H1 (cell line): ENCODE measurements at regions not wholly inside any gene's neighbourhood (a gene's known extent, or its start where the extent isn't known, plus 50 kb on each side); places are given as distances from the start of the nearest gene placed in this dataset.

ENCODE experiments used
- CTCF ChIA-PET: fragments of 300-600 bp; sonication (Branson Sonifier 250); formaldehyde crosslinking; loops from one replicate; lab custom pipeline; 2021; ENCODE audit not compliant: partially characterized antibody; lab: Charles Lee
- POLR2A ChIA-PET: fragments of 300-600 bp; sonication (Branson Sonifier 250); formaldehyde crosslinking; loops from one replicate; lab custom pipeline; 2021; ENCODE audit warnings: inconsistent platforms; ENCODE audit not compliant: partially characterized antibody; lab: Charles Lee
- DNase-seq, 2 experiments: peaks; one replicate each; pipeline versions ENCODE4 v3.0.0 to v3.0.0-alpha.2; 2010 to 2022; ENCODE audit warnings: low spot score in 2 of 2, low read depth in 1 of 2, mixed read lengths in 1 of 2
- FAIRE-seq: peaks from 2 replicates; lab custom pipeline; 2011; peaks lifted over from hg19 to GRCh38; lab: Jason Lieb, UNC
- H2AFZ ChIP-seq: 2 replicates; pipeline ENCODE4 v1.8.1; 2012; ENCODE audit warnings: low read length, inconsistent platforms
- H2AK5ac ChIP-seq: 2 replicates; pipeline ENCODE4 v1.6.1; 2013; ENCODE audit warnings: low read depth, low read length
- H2BK120ac ChIP-seq: replicated peaks from 2 replicates; pipeline ENCODE3; 2013; ENCODE audit warnings: low read depth, low read length, inconsistent platforms
- H2BK12ac ChIP-seq: 2 replicates; pipeline ENCODE4 v1.6.1; 2013; ENCODE audit warnings: low read depth, low read length
- H2BK15ac ChIP-seq: 2 replicates; pipeline ENCODE4 v1.6.1; 2013; ENCODE audit warnings: low read length
- H2BK20ac ChIP-seq: 2 replicates; pipeline ENCODE4 v1.6.1; 2013; ENCODE audit warnings: low read length
- H2BK5ac ChIP-seq: 2 replicates; pipeline ENCODE4 v1.6.1; 2013; ENCODE audit warnings: low read depth, low read length
- H3K14ac ChIP-seq: 2 replicates; pipeline ENCODE4 v1.6.1; 2013; ENCODE audit warnings: inconsistent platforms; ENCODE audit not compliant: insufficient read length
- H3K18ac ChIP-seq: 2 replicates; pipeline ENCODE4 v1.6.1; 2013; ENCODE audit warnings: low read length; ENCODE audit errors: extremely low read depth
- H3K23ac ChIP-seq: 2 replicates; pipeline ENCODE4 v1.6.1; 2013; ENCODE audit warnings: inconsistent platforms; ENCODE audit not compliant: insufficient read length
- H3K23me2 ChIP-seq: 2 replicates; pipeline ENCODE4 v1.6.1; 2013; ENCODE audit warnings: low read depth, low read length
- H3K27ac ChIP-seq: 2 replicates; pipeline ENCODE4 v1.6.1; 2011; ENCODE audit warnings: low read depth, low read length, inconsistent platforms
- H3K27me3 ChIP-seq, 4 experiments: replicated peaks in 1 of 4; 1 replicate in 1 of 4; 2 replicates in 3 of 4; pipeline versions ENCODE4 v1.6.1 to v1.8.1; 2011 to 2013; ENCODE audit warnings: low read length in 3 of 4, mild to moderate bottlenecking in 3 of 4, inconsistent platforms in 2 of 4, mixed read lengths in 2 of 4, moderate library complexity in 1 of 4; ENCODE audit not compliant: control insufficient read depth in 3 of 4, insufficient read depth in 3 of 4; ENCODE audit errors: extremely low read depth in 1 of 4
- H3K36me3 ChIP-seq, 4 experiments: 2 replicates each; pipeline versions ENCODE4 v1.6.1 to v1.8.1; 2011 to 2013; ENCODE audit warnings: mild to moderate bottlenecking in 4 of 4, low read length in 3 of 4, moderate library complexity in 2 of 4, control low read depth in 1 of 4, inconsistent platforms in 1 of 4; ENCODE audit not compliant: insufficient read depth in 4 of 4, control insufficient read depth in 2 of 4
- H3K4ac ChIP-seq: replicated peaks from 2 replicates; pipeline ENCODE3; 2013; ENCODE audit warnings: low read length, low read depth, mixed read lengths, inconsistent platforms; ENCODE audit not compliant: insufficient read length
- H3K4me1 ChIP-seq, 4 experiments: replicated peaks in 1 of 4; 1 replicate in 1 of 4; 2 replicates in 3 of 4; pipeline versions ENCODE4 v1.6.1 to v1.8.1; 2011 to 2013; ENCODE audit warnings: low read length in 3 of 4, inconsistent platforms in 2 of 4, mixed read lengths in 1 of 4; ENCODE audit not compliant: insufficient read depth in 4 of 4, control insufficient read depth in 3 of 4
- H3K4me2 ChIP-seq, 2 experiments: 2 replicates each; pipeline versions ENCODE4 v1.6.1 to v1.8.1; 2011 to 2013; ENCODE audit warnings: low read depth in 2 of 2, low read length in 2 of 2, control low read depth in 1 of 2, inconsistent platforms in 1 of 2, mild to moderate bottlenecking in 1 of 2; ENCODE audit not compliant: insufficient read depth in 1 of 2
- H3K4me3 ChIP-seq, 4 experiments: fragments of 200-600, 300-600 bp in 1 of 4; sonication (generic), shearing (Covaris generic), sonication (Bioruptor Twin) in 1 of 4; 2 replicates each; pipeline versions ENCODE4 v1.5.1 to v1.8.1; 2011 to 2016; ENCODE audit warnings: low read length in 4 of 4, low read depth in 3 of 4, control low read depth in 2 of 4, inconsistent platforms in 2 of 4, mild to moderate bottlenecking in 2 of 4, mixed read lengths in 1 of 4, moderate library complexity in 1 of 4; ENCODE audit not compliant: insufficient read depth in 2 of 4; ENCODE audit errors: extremely low read depth in 1 of 4
- H3K56ac ChIP-seq: replicated peaks from 2 replicates; pipeline ENCODE3; 2013; ENCODE audit warnings: low read depth, mild to moderate bottlenecking, mixed read lengths, low read length, inconsistent platforms; ENCODE audit not compliant: insufficient read length
- H3K79me1 ChIP-seq: 2 replicates; pipeline ENCODE4 v1.6.1; 2013; ENCODE audit warnings: low read depth, low read length, control low read depth
- H3K79me2 ChIP-seq, 2 experiments: 2 replicates each; pipeline versions ENCODE4 v1.6.1 to v1.8.1; 2012 to 2013; ENCODE audit warnings: low read length in 2 of 2, mild to moderate bottlenecking in 2 of 2, inconsistent platforms in 1 of 2; ENCODE audit not compliant: insufficient read depth in 2 of 2, control insufficient read depth in 1 of 2
- H3K9ac ChIP-seq, 4 experiments: replicated peaks in 1 of 4; 1 replicate in 1 of 4; 2 replicates in 3 of 4; pipeline versions ENCODE4 v1.6.1 to v1.8.1; 2011 to 2013; ENCODE audit warnings: low read depth in 3 of 4, low read length in 3 of 4, control low read depth in 2 of 4, mild to moderate bottlenecking in 2 of 4, moderate library complexity in 2 of 4, inconsistent platforms in 1 of 4; ENCODE audit errors: extremely low read depth in 1 of 4
- H3K9me3 ChIP-seq, 2 experiments: 2 replicates each; pipeline versions ENCODE4 v1.6.1 to v1.8.1; 2012 to 2013; ENCODE audit warnings: mild to moderate bottlenecking in 2 of 2, moderate library complexity in 2 of 2, control low read depth in 1 of 2, inconsistent platforms in 1 of 2, low read depth in 1 of 2, low read length in 1 of 2, mixed read lengths in 1 of 2; ENCODE audit not compliant: insufficient read depth in 2 of 2
- H4K20me1 ChIP-seq, 2 experiments: replicated peaks in 1 of 2; 2 replicates each; pipeline versions ENCODE3 to v1.8.1; 2011 to 2013; ENCODE audit warnings: inconsistent platforms in 2 of 2, low read length in 2 of 2, mild to moderate bottlenecking in 1 of 2; ENCODE audit not compliant: insufficient read depth in 2 of 2, control insufficient read depth in 1 of 2
- H4K5ac ChIP-seq: 2 replicates; pipeline ENCODE4 v1.6.1; 2013; ENCODE audit warnings: low read length, low read depth, mixed read lengths, inconsistent platforms; ENCODE audit not compliant: insufficient read length
- H4K8ac ChIP-seq: 2 replicates; pipeline ENCODE4 v1.8.0; 2013; ENCODE audit warnings: mild to moderate bottlenecking, moderate library complexity, low read length, inconsistent platforms; ENCODE audit not compliant: insufficient read depth; ENCODE audit errors: extremely low read depth
- H4K91ac ChIP-seq: replicated peaks from 2 replicates; pipeline ENCODE3; 2013; ENCODE audit warnings: low read length, mixed read lengths, inconsistent platforms; ENCODE audit not compliant: insufficient read length
- EP300 ChIP-seq, 2 experiments: IDR thresholded peaks; 1 replicate in 1 of 2; 2 replicates in 1 of 2; pipeline ENCODE4 v1.6.1; 2011 to 2012; ENCODE audit warnings: low read depth in 2 of 2, low read length in 2 of 2, mild to moderate bottlenecking in 2 of 2, borderline replicate concordance in 1 of 2, inconsistent platforms in 1 of 2, moderate library complexity in 1 of 2
- HDAC2 ChIP-seq, 2 experiments: fragments of 300-600 bp in 1 of 2; sonication (generic) in 1 of 2; IDR thresholded peaks; 2 replicates each; pipeline ENCODE4 v1.6.1; 2011 to 2012; ENCODE audit warnings: low read depth in 2 of 2, low read length in 2 of 2, mild to moderate bottlenecking in 2 of 2, moderate library complexity in 2 of 2, borderline replicate concordance in 1 of 2, inconsistent platforms in 1 of 2
- JUND ChIP-seq: IDR thresholded peaks from 2 replicates; pipeline ENCODE4 v1.6.1; 2011; ENCODE audit warnings: mild to moderate bottlenecking, improper control_type of control experiment, low read length
- KDM4A ChIP-seq: IDR thresholded peaks from one replicate; pipeline ENCODE4 v1.7.1; 2012; ENCODE audit warnings: low read depth, mild to moderate bottlenecking, moderate library complexity, low read length, inconsistent platforms; ENCODE audit not compliant: severe bottlenecking
- SP2 ChIP-seq: IDR thresholded peaks from 2 replicates; pipeline ENCODE4 v1.6.1; 2012; ENCODE audit warnings: mild to moderate bottlenecking, low read length, inconsistent platforms
- TAF1 ChIP-seq: IDR thresholded peaks from 2 replicates; pipeline ENCODE4 v1.6.1; 2011; ENCODE audit warnings: mild to moderate bottlenecking, low read depth, low read length
- YY1 ChIP-seq: IDR thresholded peaks from 2 replicates; pipeline ENCODE4 v1.6.1; 2011; ENCODE audit warnings: low read depth, mild to moderate bottlenecking, low read length
- WGBS, 2 experiments: shearing (Covaris generic) in 1 of 2; methylation state at CpG; one replicate each; pipeline versions ENCODE4 v1.1.6 to v1.1.7; 2013 to 2015; ENCODE audit warnings: low lambda C conversion rate in 2 of 2, mixed read lengths in 2 of 2, inconsistent platforms in 1 of 2, low coverage in 1 of 2, missing lambda C conversion rate in 1 of 2; ENCODE audit not compliant: insufficient replicate concordance in 2 of 2, insufficient coverage in 1 of 2, insufficient read length in 1 of 2; ENCODE audit errors: extremely low coverage in 1 of 2, missing lambda C conversion rate in 1 of 2; 5-methylcytosine and 5-hydroxymethylcytosine counted together
- TF ChIP-seq, protein P1 (sequence below): IDR thresholded peaks from 2 replicates; pipeline ENCODE4 v1.6.1; 2011; ENCODE audit warnings: low read depth, mild to moderate bottlenecking, low read length; ENCODE audit not compliant: insufficient read depth

DNA sequence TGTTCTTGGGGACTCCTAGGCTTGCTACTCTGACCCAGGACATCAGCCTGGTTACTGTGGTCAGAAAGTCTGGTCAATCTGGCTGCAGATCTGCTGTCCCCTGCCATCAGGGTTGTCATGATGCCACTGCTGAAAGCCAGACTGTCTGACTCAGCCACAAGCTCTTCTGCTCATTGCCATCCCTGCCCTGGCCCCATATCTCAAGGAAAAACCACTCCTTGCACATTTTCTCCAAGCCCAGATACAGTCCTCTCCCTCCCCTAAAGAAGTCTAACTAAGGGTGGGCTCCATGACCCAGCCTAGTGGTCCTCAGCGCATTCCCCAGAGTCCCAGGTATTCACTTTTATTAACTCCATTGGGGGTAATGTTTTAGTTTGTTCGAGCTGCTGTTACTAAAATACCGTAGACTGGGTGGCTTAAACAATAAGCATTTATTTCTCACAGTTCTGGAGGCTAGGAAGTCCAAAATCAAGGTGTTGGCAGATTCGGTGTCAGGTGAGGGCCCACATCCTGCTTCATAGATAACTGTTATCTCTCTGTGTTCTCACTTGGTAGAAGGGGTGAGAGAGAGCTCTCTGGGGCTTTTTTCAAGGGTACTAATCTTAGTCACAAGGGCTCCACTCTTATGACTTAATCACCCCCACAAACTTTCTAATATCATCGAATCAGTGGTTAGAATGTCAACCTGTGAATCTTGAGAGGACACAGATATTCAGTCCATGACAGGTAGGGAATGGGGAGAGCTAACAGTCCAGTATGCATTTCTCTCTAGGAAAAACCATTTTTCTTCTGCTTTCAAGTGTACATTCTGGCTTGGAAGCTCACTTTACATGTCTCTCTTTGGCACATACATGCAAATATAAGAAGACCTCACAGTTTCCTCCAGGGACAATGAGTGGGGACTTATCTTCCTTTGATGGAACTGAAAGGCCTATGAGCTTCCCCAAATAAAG lies 94.8 kb upstream of the CXCR4 start:
- no peak overlapping the region for H3K4me3 ChIP-seq
- FAIRE-seq, result no peak
- no peaks in the 10 kb centered on the region for H3K9me3 ChIP-seq
- no peaks in the 10 kb centered on the region for H4K20me1 ChIP-seq
- no peaks in the 10 kb centered on the region for H3K4me1 ChIP-seq
- no peak overlapping the region for H3K27ac ChIP-seq
- H3K4me2 ChIP-seq, result no peak overlapping the region
- no peak overlapping the region for H3K56ac ChIP-seq
- no peak overlapping the region for H4K91ac ChIP-seq
- no peak overlapping the region for H2BK120ac ChIP-seq
- no peak overlapping the region for H2BK12ac ChIP-seq
- DNase-seq, result no peak
- no peak overlapping the region for H2BK5ac ChIP-seq
- no peak overlapping the region for H3K4ac ChIP-seq
- CTCF ChIA-PET, result no interaction called here
- POLR2A ChIA-PET, result interaction anchor here (1.4 kb wide), 1 partner anchor 14 kb away, joined by 3 read pairs; no protein-coding TSS in a partner anchor
- no peak overlapping the region for H2AFZ ChIP-seq
- H3K79me1 ChIP-seq, result no peaks in the 10 kb centered on the region
- no peaks in the 10 kb centered on the region for H3K79me2 ChIP-seq
- H3K27me3 ChIP-seq, result no peaks in the 10 kb centered on the region
- H3K9ac ChIP-seq, result no peak overlapping the region
- no peak overlapping the region for H2BK15ac ChIP-seq
- no peak for TF ChIP-seq KDM4A
- no peak for TF ChIP-seq TAF1
- no peak for TF ChIP-seq EP300 (IDR thresholded peaks at IDR 0.05; ENCODE audit: borderline replicate concordance in 1 of 2, low read depth in 2 of 2, low read length in 2 of 2)
- no peak for TF ChIP-seq YY1
- TF ChIP-seq HDAC2 (IDR thresholded peaks at IDR 0.05; ENCODE audit: borderline replicate concordance in 1 of 2, low read depth in 2 of 2, low read length in 2 of 2), result no peak
- TF ChIP-seq JUND, result no peak
- TF ChIP-seq, protein P1, sequence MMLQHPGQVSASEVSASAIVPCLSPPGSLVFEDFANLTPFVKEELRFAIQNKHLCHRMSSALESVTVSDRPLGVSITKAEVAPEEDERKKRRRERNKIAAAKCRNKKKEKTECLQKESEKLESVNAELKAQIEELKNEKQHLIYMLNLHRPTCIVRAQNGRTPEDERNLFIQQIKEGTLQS, result no peak
- no peak for TF ChIP-seq SP2
- no peaks in the 10 kb centered on the region for H3K36me3 ChIP-seq
- no peak overlapping the region for H3K14ac ChIP-seq
- H2BK20ac ChIP-seq, result no peak overlapping the region
- H4K8ac ChIP-seq, result no peak overlapping the region
- H4K5ac ChIP-seq, result no peak overlapping the region
- 76% methylated on average over 5 of the region's 5 CpGs; no CpG with 5 or more reads in 1 of the 2 experiments for WGBS, 2 experiments
- H3K18ac ChIP-seq, result no peak overlapping the region
- H2AK5ac ChIP-seq, result no peak overlapping the region
- no peaks in the 10 kb centered on the region for H3K23me2 ChIP-seq
- no peak overlapping the region for H3K23ac ChIP-seq
